ENCODE measurements at regions not wholly inside any gene's neighbourhood (a gene's known extent, or its start where the extent isn't known, plus 50 kb on each side); places are given as distances from the start of the nearest gene placed in this dataset.

DNA sequence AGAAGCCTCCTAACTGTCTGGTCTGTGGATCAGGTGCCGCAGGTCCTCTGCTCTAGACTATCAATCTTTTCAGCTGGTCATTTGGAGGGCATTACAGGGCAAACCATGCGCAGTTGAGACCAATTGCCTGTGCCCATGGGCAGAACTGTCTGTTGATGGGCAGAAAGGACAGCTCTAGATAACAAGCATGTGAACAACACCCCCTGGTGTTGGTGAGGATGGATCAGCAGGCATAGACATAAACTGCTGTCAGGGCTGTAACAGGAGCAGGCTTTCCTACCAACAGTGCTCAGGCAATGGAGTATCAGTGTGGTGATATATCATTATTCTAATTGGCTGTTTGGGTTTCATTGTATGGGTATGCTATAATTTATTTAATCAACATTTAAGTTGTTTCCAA lies 104.7 kb upstream of the KL start:
- DNase-seq = peak in 1 of 2 donors; percentile 19

DNA sequence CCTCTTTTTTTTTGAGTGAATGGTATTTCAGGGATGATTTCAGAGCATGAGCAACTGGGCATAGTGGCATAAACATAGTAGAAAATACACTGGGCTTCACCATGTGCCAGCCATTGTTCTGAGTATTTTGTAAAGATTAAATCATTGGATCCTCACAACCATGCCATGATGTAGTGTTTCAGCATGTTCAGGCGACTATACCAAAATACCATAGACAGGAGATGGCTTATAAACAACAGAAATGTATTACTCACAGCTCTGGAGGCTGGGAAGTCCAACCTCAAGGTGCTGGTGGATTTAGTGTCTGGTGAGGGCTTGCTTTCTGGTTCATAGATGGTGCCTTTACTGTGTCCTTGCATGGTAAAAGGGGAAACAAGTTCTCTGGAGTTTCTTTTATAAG lies 101.5 kb upstream of the KL start:
- DNase-seq = no peak

DNA sequence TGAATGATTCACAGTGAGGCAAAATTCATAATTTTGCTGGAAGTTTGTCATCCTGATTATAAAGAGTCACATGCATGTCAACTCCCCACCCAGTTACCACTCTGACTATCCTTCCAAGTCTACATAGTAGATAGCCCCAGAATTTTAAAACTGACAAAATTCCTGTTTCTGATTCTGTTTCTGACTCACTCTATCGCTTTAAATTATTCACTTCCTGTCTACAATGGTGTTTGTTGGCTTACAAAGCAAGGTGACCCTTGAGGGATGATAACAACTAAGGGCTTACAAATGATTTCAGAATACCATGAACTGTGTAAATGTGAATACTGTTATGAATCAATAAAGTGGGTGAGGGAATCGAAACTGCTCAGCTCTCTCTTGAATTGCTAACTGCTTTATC lies 98.7 kb upstream of the KL start:
- no peak for DNase-seq

DNA sequence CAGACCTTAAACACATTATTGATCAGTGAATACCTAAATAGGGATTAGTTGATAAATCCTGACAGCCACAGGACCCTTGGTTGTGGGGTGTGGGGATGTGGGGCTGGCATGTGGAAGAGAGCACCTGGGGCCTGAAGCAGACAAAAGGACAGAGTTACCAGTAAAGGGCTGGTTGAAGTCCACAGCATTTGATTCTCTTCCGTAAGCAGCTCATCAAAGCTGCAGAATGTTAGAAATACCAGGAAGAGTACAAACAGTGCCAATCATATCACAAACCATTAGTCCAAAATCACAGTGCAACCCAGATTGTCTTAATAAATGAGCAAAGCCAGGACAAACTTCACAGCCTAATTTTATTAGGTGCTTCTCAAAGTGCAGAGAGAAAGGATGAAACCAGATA lies 92.5 kb upstream of the KL start:
- no peak for DNase-seq

DNA sequence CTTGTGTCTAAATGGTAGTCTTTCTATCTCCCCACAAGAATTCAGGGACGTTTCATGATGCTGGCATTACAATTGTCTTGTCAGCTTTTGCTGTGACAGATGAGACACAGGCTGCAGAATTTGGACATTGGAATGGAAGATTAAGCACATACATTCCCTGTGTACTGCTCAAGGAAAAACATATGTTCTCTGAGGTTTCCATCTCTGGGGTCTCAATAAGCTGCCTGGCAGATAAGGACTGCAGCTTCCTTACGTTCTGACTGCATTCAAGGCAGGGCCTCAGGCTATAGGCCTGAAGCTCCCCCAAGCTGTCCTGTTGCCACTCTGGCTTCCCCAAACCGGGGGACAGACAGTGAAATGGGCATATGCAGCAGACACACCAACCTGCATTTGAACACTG lies 91.3 kb upstream of the KL start:
- DNase-seq = no peak

DNA sequence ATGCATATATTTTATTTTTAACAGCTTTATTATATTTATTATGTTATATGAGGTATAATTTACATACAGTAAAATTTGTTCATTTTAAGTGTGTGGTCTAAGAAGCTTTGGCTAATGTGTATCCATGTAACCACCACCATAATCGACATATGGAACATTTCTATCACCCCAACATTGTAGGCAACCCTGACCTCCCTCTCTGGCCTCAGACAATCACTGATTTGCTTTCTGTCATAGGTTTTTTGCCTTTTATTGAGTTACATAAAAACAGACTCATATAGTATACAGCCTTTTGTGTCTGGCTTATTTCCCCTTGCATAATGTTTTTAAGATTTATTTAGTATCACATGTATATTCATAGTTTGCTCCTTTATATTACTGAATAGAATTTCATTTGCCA lies 90.7 kb upstream of the KL start:
- no peak for DNase-seq

DNA sequence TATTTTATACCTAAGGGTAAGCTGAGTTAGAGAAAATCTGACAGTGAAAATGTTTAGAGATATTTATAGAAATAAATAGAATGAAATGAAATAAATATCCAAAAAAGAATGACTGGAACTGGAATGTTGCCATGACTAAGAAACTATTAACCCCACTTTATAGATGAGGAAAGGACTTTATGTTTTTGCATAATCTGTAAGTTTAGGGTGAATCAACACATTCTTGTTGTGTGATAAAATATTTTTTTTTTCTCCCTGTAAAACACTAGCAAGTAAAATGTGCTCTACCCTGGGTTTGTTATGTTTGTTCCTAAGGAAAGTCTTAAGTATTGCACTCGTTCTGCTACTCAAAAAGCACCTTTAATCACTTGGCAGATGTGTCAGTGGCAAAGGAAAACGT lies 83.8 kb upstream of the KL start:
- no peak for DNase-seq

DNA sequence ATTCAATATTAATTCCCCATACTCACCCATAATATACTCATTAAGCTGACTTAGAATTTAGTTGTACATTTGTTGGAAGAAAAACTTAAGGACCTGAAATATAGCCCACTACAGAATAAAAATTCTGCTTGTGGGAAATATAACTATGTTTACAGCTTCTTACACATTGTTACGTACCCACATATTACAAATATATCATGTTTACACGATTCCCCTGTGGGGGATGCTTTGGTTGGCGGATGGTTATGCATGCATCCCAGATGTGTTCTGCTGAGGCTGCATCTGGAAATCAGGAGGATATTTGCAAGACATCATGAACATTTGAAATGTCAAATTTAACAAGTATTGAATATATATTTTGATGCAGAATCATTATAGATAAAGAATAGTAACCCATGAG lies 79.5 kb upstream of the KL start:
- no peak for DNase-seq

DNA sequence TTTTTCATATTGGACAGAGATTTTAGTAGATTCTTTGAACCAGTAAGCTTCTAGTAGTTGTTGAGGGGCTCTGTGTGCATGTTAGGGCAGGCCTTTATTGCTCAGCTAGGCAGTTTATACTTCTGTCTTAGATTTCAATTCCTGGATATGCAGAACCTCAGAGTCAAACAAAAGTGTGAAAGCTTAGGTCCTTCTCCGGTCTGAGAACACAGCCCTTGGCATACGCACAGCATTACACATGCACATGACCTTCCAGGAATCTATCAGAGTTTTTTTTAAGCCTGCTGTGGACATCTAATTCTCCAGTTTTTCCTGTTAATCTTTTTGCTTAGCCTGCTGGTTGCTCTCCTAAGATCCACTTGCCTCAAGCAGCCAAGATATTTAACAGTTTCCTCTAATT lies 77.9 kb upstream of the KL start:
- DNase-seq = no peak

DNA sequence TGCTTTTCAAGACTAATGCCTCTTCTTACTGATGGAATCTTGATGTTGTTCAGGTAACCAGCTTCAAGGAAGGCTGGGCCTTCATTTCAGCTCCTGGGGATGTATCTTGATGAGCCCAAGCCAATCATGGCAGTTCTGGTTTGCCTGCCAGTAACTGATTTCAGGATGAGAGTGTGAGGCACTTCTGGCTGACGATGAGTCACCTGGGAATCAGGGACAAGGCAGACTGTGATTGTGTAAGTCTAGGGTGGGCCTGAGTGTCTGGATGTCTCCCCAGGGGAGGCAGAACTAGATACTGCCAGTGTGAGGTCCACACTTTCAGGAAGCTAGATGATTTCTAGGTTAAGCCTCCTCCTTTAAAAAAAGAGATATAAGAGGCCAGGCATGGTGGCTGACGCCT lies 77.3 kb upstream of the KL start:
- DNase-seq = no peak

DNA sequence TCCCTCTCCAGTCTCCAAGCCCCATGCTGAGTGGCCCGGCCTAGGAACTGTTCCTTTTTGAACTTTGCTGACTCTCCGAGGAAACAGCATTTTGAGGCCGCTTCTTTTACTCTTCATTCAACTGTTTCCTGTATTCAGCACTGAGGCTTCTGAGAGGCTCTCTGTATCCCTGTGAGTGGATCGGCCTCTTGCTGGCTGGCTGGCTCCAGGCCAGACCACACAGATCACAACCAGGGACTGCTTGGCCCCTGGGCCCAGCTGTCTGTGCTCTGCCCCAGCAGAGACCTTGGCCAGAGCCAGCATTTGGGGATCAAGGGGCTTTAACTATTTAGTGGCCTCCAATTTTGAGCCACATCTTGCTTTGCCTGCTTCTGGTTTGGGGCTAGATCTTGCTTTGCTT lies 75.6 kb upstream of the KL start:
- DNase-seq = peak in 1 of 2 donors; percentile 6

DNA sequence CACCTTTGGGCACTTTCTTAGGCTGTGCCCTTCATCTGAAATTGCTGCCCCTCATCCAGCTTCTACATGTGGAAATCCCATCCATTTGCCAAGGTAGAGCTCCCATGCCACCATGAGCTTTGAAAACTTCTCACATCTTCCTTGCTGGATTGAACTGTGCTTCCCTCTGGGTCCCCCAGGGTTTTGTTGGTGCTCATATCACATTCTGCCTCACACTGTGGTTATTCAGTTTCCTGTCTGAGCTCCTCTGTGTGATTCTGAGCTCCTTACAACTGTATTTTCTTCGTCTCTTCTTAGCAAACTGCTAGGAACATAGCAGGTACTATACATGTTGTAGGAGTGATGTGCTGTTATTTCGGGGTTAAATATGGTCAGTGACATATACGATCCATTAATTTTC lies 74.9 kb upstream of the KL start:
- DNase-seq = no peak

DNA sequence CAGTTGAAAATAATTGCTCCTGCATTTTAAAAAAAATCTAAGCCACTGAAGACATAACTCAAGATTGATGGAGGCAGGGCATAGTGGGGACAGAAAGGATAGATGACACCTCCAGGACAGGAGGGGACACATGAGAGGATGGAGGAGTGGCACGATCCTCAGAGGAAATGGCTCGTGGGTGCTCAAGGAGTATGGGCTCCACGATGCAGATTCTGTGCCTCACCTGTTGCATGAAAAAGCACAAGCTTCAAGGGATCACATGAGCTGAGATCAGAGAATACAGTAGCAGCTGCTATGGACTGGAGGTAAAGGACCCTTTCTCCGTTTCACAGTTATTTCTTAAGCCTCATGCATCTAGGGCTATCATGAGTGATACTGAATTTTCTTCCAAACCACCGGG lies 69.7 kb upstream of the KL start:
- no peak for DNase-seq

DNA sequence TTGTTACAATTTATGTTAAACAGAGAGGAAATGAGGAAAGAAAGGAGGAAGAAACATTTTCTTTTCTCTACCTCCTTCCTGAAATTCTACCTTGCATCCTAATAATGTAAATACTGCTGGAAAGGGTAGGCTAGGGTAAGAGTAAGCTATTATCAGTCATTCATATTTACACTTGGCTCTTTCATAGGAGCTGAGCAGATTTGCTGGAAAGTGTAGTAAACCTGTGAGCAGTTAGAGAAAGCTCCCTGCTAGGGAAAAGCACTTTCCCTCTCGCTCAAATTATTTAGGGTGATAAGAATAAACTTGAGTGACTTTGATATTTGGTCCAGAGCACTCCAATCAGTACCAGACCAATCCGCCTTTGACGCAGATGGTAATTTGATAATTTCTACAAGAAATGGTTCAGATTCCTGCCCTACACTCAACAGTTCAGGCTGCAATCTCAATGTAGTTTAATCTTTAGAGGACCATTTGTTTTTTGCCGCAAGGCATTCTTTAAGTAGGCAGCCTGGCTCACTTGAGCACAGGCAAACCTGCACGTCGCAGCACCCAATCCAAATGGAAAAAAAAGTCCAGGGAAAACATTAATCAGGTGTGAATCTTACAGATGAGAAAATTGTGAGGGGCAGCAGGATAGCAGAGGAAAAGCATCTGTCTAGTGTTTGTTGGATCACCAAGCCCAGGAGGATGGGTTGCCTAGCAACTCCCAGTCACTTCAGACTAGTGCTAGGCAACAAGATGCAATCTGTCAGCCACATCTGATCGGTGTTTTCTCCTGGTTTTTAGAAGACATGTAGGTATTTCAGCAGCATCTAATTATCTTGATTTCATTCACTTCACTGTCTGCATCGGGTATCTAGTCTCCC lies 68.6 kb upstream of the KL start:
- no peak for DNase-seq

DNA sequence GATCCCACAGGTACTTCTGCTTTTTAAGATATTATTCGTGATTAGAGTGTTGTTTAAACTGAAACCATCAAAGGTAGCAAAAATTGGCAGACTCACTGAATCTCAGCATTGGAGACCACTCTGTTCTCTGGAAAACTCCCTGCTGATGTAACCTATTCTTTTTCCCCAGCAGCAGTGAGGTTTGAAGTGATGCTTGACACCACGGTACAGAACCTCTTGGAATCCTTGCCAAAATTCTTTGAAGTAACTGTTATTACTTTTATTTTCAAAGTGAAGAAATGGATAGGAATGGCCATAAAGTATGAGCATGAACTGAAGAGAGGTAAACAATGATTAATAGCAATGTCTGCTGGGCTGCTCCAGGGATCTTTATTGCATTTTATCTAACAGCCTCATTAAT lies 66.4 kb upstream of the KL start:
- DNase-seq = no peak

DNA sequence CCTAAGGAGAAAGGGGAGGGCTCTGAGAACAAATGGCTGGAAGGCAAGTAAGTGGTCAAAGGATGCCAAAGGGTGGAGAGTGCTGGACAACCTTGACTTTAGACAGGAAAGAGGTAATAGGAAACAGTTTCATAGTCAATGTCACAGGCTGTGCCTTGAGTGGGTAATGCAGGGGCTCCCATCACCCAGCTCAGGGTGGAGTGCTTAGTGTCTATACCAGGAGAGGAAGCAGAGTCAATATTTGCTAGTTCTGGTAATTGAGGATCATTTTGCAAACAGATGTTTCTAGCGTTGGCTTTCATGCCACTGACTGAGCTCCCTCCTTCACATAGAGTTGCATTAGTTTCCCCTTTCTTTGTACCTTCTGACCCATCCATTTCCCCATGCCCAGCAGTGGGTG lies 64.6 kb upstream of the KL start:
- no peak for DNase-seq

DNA sequence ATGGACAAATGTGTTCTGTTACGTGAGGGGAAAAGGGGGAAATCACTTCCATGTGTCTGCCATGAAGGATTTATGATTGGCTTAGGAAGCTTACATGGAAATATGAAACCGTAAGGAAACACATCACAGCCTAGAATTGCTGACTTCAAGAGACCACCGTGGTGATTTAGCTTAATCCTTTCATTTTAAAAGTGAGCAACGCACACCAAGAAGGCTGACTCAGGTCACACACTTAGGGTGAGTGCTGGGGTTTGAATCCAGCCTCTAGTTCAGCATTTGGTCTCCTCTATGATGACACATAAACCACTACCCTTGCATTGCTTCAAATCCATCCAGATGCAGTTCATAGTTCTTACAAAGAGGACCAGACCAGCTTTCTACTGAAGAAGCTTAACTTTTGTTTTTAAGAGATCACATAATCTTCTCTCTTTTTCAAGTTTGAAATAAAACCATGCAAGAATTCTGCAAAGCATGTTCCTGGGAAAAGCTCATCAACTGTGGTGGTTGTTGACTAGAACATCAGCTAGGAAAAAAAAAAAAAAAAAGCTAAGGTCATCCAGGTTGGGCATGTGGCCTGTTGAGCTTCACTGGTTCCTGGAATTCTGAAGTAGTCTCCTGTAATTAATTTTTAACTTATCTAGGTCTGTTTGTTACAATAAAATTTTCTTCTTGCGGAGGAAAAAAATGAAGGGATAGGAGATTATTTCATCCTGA lies 60.2 kb upstream of the KL start:
- DNase-seq = no peak

DNA sequence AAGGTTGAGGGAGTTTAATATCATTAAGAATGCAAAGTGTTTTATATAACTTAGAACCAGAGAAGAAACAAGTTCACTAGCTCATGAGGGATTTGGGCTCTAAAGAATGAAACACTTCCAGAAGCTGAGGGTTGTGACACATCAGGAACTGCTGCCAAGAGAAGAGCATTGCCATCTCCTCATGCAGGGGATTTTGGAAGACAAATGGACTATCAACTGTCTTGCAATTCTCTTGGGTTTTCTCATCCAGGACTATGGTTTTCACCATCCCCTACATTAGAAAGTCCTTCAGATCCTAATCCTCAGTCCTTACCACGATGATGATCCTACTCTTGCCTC lies 59.7 kb upstream of the KL start:
- no peak for DNase-seq

DNA sequence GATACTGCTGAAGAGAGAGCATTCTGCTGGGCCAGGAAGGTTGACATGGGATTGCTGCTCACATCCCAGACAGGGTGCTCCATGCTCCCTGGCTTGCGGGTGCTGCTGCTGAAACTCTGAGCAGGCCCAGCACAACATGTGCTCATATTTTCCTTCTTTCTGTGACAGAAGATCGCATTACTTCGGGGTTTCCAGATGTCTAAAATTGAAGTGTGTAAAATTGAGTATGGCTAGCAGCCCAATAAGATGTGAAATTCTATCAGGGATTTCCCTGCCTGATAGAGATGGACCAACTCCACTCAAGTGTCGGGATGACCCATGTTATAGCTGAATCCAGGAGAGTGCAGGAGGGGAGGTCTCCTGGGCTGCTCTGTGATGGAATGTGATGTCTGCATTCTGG lies 55.6 kb upstream of the KL start:
- DNase-seq = no peak

DNA sequence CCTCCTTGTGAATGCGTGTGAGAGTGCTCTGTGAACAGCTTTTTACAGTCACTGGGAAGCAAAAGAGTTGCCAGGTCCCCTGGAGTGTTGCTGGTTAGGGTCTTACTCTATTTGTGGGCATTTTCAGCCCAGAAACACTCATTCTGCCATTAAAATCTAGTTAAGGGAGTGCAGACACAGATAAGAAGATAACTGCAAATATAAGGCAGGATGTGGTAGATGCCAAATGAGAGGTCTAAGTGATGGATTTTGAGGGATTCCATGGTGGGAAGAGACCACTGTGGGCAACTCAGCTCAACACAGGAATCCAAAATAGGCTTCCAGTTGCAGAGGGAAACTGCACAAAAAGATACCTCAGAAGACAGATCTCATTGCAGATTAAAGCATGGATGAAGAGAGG lies 54.5 kb upstream of the KL start:
- DNase-seq = no peak

DNA sequence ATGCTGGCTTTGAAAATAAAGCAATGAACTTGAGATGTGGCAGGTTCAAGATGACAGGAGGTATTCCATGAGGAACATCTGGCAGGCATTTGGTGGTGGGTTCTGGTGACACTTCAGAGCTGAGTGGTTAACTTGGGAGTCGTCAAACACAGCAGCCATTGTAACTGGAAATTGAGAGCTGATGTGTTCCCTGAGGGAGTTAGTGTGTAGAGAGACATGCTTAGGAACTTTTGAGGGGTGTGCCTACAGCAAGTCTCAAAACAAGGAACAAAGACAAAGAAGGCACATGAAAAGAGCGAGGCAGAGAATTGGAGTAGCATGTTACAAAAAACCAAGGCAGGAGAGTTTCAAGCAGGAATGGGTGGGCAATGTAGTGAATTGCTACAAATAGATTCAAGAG lies 53.9 kb upstream of the KL start:
- DNase-seq = no peak

DNA sequence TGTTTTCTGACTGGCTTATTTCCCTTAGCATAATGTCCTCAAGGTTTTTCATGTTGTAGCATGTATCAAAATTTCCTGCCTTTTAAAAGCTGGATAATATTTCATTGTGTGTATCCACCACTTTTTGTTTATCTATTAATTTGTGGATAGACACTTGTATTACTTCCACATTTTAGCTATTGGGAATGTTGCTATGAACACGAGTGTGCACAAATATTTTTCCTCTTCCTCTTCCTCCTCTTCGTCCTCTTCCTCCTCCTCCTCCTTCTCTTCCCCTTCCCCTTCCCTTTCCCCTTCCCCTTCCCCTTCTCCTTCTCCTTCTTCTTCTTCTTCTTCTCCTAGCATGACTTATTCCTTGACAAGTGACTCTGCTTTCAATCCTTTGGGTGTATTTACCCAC lies 51.2 kb upstream of the KL start:
- no peak for DNase-seq

All from hippocampal formation (tissue), 2 donors.